HG03378 (cell line): ENCODE measurements at regions not wholly inside any gene's neighbourhood (a gene's known extent, or its start where the extent isn't known, plus 50 kb on each side); places are given as distances from the start of the nearest gene placed in this dataset.
"Not testable (repeated sequence)": the region's sequence is repeated elsewhere in the genome, so short reads cannot be mapped to it uniquely, and the experiment has no call there.

Experiments used
- ATAC-seq: cut with Tn5 transposase; IDR thresholded peaks from one replicate; pipeline ENCODE4 v1.9.1; 2021; ENCODE audit warnings: mild to moderate bottlenecking, moderate library complexity; ENCODE audit not compliant: unreplicated experiment

- ATAC-seq = not testable (repeated sequence)
These were observed 221.3 kb downstream of the TMEM121 start for GRCh38 chr14:105747503-105748203.

- no peak for ATAC-seq
These were observed 221.8 kb downstream of the TMEM121 start for GRCh38 chr14:105748204-105748578.

GRCh38 chr14:105748710-105749109 lies 222.3 kb downstream of the TMEM121 start:
- ATAC-seq = not testable (repeated sequence)

- not testable (repeated sequence) for ATAC-seq
These were observed 223.6 kb downstream of the TMEM121 start for GRCh38 chr14:105749870-105750541.

- ATAC-seq = not testable (repeated sequence)
These were observed 224.9 kb downstream of the TMEM121 start for GRCh38 chr14:105751291-105751751.

GRCh38 chr14:105752420-105752819 lies 226.0 kb downstream of the TMEM121 start:
- ATAC-seq = not testable (repeated sequence)

- ATAC-seq = no peak
These were observed 234.4 kb downstream of the TMEM121 start for GRCh38 chr14:105760691-105761344.

GRCh38 chr14:105761345-105761740 lies 235.0 kb downstream of the TMEM121 start:
- not testable (repeated sequence) for ATAC-seq

GRCh38 chr14:105761842-105762241 lies 235.5 kb downstream of the TMEM121 start:
- ATAC-seq = no peak

GRCh38 chr14:105762262-105762661 lies 235.9 kb downstream of the TMEM121 start:
- ATAC-seq = not testable (repeated sequence)

- ATAC-seq = not testable (repeated sequence)
These were observed 238.0 kb downstream of the TMEM121 start for GRCh38 chr14:105764254-105764901.

GRCh38 chr14:105765072-105765825 lies 238.9 kb downstream of the TMEM121 start:
- not testable (repeated sequence) for ATAC-seq

- no peak for ATAC-seq
These were observed 239.7 kb downstream of the TMEM121 start for GRCh38 chr14:105765893-105766614.

- ATAC-seq = no peak
These were observed 240.9 kb downstream of the TMEM121 start for GRCh38 chr14:105767315-105767714.

- ATAC-seq = not testable (repeated sequence)
These were observed 241.7 kb downstream of the TMEM121 start for GRCh38 chr14:105768039-105768438.

GRCh38 chr14:105769061-105769730 lies 242.8 kb downstream of the TMEM121 start:
- ATAC-seq = not testable (repeated sequence)

GRCh38 chr14:105770619-105771216 lies 244.3 kb downstream of the TMEM121 start:
- ATAC-seq = not testable (repeated sequence)

GRCh38 chr14:105771261-105772226 lies 245.2 kb downstream of the TMEM121 start:
- not testable (repeated sequence) for ATAC-seq
